Neural cell (in vitro differentiated cells): ENCODE measurements at regions not wholly inside any gene's neighbourhood (a gene's known extent, or its start where the extent isn't known, plus 50 kb on each side); places are given as distances from the start of the nearest gene placed in this dataset.

Experiments
- EZH2 ChIP-seq: fragments of 200-600, 300-800 bp; shearing (Covaris generic), sonication (generic); IDR thresholded peaks from 2 replicates; pipeline ENCODE4 v1.6.1; 2014; ENCODE audit warnings: antibody characterized with exemption, low read length, borderline replicate concordance, mild to moderate bottlenecking; ENCODE audit not compliant: insufficient read depth, poor library complexity, severe bottlenecking
- RAD21 ChIP-seq: fragments of 450-650 bp; conservative IDR thresholded peaks from 2 replicates; pipeline ENCODE4 v1.6.1; 2014; ENCODE audit warnings: antibody characterized with exemption, mild to moderate bottlenecking, moderate library complexity
- SMC3 ChIP-seq: fragments of 450-650 bp; conservative IDR thresholded peaks from 2 replicates; pipeline ENCODE4 v1.6.1; 2014; ENCODE audit warnings: antibody characterized with exemption, mild to moderate bottlenecking, moderate library complexity; ENCODE audit not compliant: poor library complexity
- TF ChIP-seq, protein P1 (sequence below): fragments of 450-650 bp; IDR thresholded peaks from 2 replicates; pipeline ENCODE4 v1.5.1; 2014; ENCODE audit warnings: antibody characterized with exemption, mild to moderate bottlenecking, moderate library complexity; ENCODE audit not compliant: poor library complexity, severe bottlenecking

DNA sequence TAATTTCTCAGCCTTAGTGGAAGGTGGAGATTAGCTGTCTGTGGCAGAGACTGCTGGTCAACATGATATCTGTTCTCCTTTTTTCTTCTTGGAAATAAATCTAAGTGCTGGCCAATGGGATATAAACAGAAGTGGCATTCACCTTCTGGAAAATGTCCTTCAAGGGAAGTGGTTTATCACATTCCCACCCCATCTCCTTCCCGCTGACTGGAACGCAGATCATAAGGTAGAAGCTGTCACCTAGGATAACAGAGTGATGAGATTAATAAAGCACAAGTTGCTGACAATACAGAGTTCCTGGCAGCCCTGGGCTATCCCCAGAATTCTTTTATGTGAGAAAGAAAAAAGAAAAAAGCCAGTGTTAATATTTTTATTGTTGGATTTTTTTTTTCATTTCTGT is 109.7 kb upstream of the OSMR start:
- TF ChIP-seq, protein P1, sequence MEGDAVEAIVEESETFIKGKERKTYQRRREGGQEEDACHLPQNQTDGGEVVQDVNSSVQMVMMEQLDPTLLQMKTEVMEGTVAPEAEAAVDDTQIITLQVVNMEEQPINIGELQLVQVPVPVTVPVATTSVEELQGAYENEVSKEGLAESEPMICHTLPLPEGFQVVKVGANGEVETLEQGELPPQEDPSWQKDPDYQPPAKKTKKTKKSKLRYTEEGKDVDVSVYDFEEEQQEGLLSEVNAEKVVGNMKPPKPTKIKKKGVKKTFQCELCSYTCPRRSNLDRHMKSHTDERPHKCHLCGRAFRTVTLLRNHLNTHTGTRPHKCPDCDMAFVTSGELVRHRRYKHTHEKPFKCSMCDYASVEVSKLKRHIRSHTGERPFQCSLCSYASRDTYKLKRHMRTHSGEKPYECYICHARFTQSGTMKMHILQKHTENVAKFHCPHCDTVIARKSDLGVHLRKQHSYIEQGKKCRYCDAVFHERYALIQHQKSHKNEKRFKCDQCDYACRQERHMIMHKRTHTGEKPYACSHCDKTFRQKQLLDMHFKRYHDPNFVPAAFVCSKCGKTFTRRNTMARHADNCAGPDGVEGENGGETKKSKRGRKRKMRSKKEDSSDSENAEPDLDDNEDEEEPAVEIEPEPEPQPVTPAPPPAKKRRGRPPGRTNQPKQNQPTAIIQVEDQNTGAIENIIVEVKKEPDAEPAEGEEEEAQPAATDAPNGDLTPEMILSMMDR, result no peak
- no peak for TF ChIP-seq EZH2
- no peak for TF ChIP-seq RAD21
- no peak for TF ChIP-seq SMC3
